Mesenchymal stem cell (in vitro differentiated cells and primary cell): ENCODE measurements at regions not wholly inside any gene's neighbourhood (a gene's known extent, or its start where the extent isn't known, plus 50 kb on each side); places are given as distances from the start of the nearest gene placed in this dataset.
A peak's percentile ranks its signal among the peaks of the same experiment; 100 is the strongest.

Source experiments
- DNase-seq: peaks from one replicate; pipeline ENCODE4 v3.0.0-alpha.2; 2013
- H2AFZ ChIP-seq: one replicate; pipeline ENCODE4 v1.6.1; 2013; ENCODE audit warnings: low read depth, mild to moderate bottlenecking, control low read depth, inconsistent platforms, low read length, moderate library complexity
- H2AK5ac ChIP-seq: 2 replicates; pipeline ENCODE4 v1.6.1; 2013; ENCODE audit warnings: low read length, moderate library complexity, mild to moderate bottlenecking, inconsistent platforms; ENCODE audit not compliant: severe bottlenecking
- H2BK120ac ChIP-seq: one replicate; pipeline ENCODE4 v1.6.1; 2013; ENCODE audit warnings: low read depth, mild to moderate bottlenecking, inconsistent platforms, low read length, moderate library complexity
- H2BK12ac ChIP-seq, 2 experiments: one replicate each; pipeline ENCODE4 v1.6.1; 2013; ENCODE audit warnings: inconsistent platforms in 2 of 2, low read length in 2 of 2, mild to moderate bottlenecking in 2 of 2, moderate library complexity in 2 of 2, control low read depth in 1 of 2
- H2BK15ac ChIP-seq: one replicate; pipeline ENCODE4 v1.6.1; 2013; ENCODE audit warnings: mild to moderate bottlenecking, low read depth, inconsistent platforms; ENCODE audit not compliant: poor library complexity, severe bottlenecking
- H2BK5ac ChIP-seq: 2 replicates; pipeline ENCODE4 v1.6.1; 2013; ENCODE audit warnings: low read depth, mild to moderate bottlenecking, low read length, control low read depth, inconsistent platforms; ENCODE audit not compliant: poor library complexity, severe bottlenecking
- H3K14ac ChIP-seq, 2 experiments: one replicate each; pipeline ENCODE4 v1.6.1; 2013; ENCODE audit warnings: inconsistent platforms in 2 of 2, low read length in 2 of 2, control low read depth in 1 of 2, mild to moderate bottlenecking in 1 of 2, moderate library complexity in 1 of 2
- H3K18ac ChIP-seq, 2 experiments: one replicate each; pipeline ENCODE4 v1.6.1; 2013; ENCODE audit warnings: inconsistent platforms in 2 of 2, low read length in 2 of 2, control low read depth in 1 of 2, low read depth in 1 of 2, mild to moderate bottlenecking in 1 of 2
- H3K23ac ChIP-seq, 2 experiments: one replicate each; pipeline ENCODE4 v1.6.1; 2013; ENCODE audit warnings: inconsistent platforms in 2 of 2, low read length in 2 of 2, mild to moderate bottlenecking in 2 of 2, moderate library complexity in 2 of 2, control low read depth in 1 of 2
- H3K27ac ChIP-seq: 2 replicates; pipeline ENCODE4 v1.5.1; 2013; ENCODE audit warnings: mild to moderate bottlenecking, moderate library complexity, low read length, control low read depth, inconsistent platforms; ENCODE audit not compliant: poor library complexity, severe bottlenecking
- H3K27me3 ChIP-seq, 2 experiments: 2 replicates each; pipeline versions ENCODE4 v1.6.1 to v1.7.0; 2013; ENCODE audit warnings: low read length in 2 of 2, mild to moderate bottlenecking in 2 of 2, moderate library complexity in 2 of 2, control low read depth in 1 of 2, inconsistent platforms in 1 of 2; ENCODE audit not compliant: control insufficient read depth in 1 of 2, insufficient read depth in 1 of 2
- H3K36me3 ChIP-seq, 2 experiments: 2 replicates each; pipeline versions ENCODE4 v1.6.1 to v1.7.0; 2013; ENCODE audit warnings: low read length in 2 of 2, control low read depth in 1 of 2, inconsistent platforms in 1 of 2, low read depth in 1 of 2, mild to moderate bottlenecking in 1 of 2; ENCODE audit not compliant: insufficient read depth in 2 of 2, control insufficient read depth in 1 of 2
- H3K4ac ChIP-seq, 2 experiments: one replicate each; pipeline ENCODE4 v1.6.1; 2013; ENCODE audit warnings: inconsistent platforms in 2 of 2, low read length in 2 of 2, mild to moderate bottlenecking in 2 of 2, moderate library complexity in 2 of 2, control low read depth in 1 of 2, low read depth in 1 of 2
- H3K4me1 ChIP-seq: 2 replicates; pipeline ENCODE4 v1.6.1; 2013; ENCODE audit warnings: low read depth, low read length, control low read depth; ENCODE audit not compliant: control insufficient read depth, insufficient read depth
- H3K4me2 ChIP-seq: 2 replicates; pipeline ENCODE4 v1.6.1; 2013; ENCODE audit warnings: low read length, mild to moderate bottlenecking, inconsistent platforms; ENCODE audit not compliant: poor library complexity, severe bottlenecking
- H3K4me3 ChIP-seq, 2 experiments: 2 replicates each; pipeline versions ENCODE4 v1.5.1 to v1.7.0; 2013; ENCODE audit warnings: low read length in 2 of 2, mild to moderate bottlenecking in 2 of 2, control low read depth in 1 of 2, low read depth in 1 of 2; ENCODE audit not compliant: insufficient read depth in 1 of 2
- H3K79me1 ChIP-seq: replicated peaks from 2 replicates; pipeline ENCODE4 v1.6.1; 2013; ENCODE audit warnings: mild to moderate bottlenecking, control low read depth, low read length, inconsistent platforms; ENCODE audit not compliant: poor library complexity, severe bottlenecking
- H3K9ac ChIP-seq: 2 replicates; pipeline ENCODE4 v1.7.0; 2013; ENCODE audit warnings: mild to moderate bottlenecking, low read length, moderate library complexity
- H3K9me3 ChIP-seq: 2 replicates; pipeline ENCODE4 v1.7.0; 2013; ENCODE audit warnings: mild to moderate bottlenecking, low read length; ENCODE audit not compliant: control insufficient read depth
- H4K8ac ChIP-seq: one replicate; pipeline ENCODE4 v1.6.1; 2013; ENCODE audit warnings: inconsistent platforms, mild to moderate bottlenecking, low read length, moderate library complexity
- H4K91ac ChIP-seq: one replicate; pipeline ENCODE4 v1.6.1; 2013; ENCODE audit warnings: mild to moderate bottlenecking, low read length, inconsistent platforms
- WGBS: methylation state at CpG from one replicate; pipeline ENCODE4 v1.1.7; 2013; ENCODE audit warnings: mixed read lengths; 5-methylcytosine and 5-hydroxymethylcytosine counted together

GRCh38 chr6:3654898-3655297, 96.6 kb downstream of the PXDC1 start:
- no peak overlapping the region for H3K23ac ChIP-seq
- no peak overlapping the region for H2AFZ ChIP-seq
- H3K14ac ChIP-seq, result no peak overlapping the region
- 83% methylated on average over 2 of the region's 4 CpGs for WGBS
- H3K9me3 ChIP-seq, result no peaks in the 10 kb centered on the region
- H2BK12ac ChIP-seq, result no peak overlapping the region
- peaks cover 4 to 6% of the 10 kb centered on the region in 2 experiments for H3K27me3 ChIP-seq
- no peak overlapping the region for H2AK5ac ChIP-seq
- H3K27ac ChIP-seq, result no peak overlapping the region
- no peak for DNase-seq
- no peak overlapping the region for H3K4ac ChIP-seq
- H4K8ac ChIP-seq, result no peak overlapping the region
- H4K91ac ChIP-seq, result no peak overlapping the region
- H3K36me3 ChIP-seq, result no peaks in the 10 kb centered on the region
- no peak overlapping the region for H3K4me2 ChIP-seq
- no peak overlapping the region for H2BK120ac ChIP-seq
- H3K18ac ChIP-seq, result no peak overlapping the region
- H3K4me3 ChIP-seq, result no peak overlapping the region
- no peak overlapping the region for H2BK5ac ChIP-seq
- no peaks in the 10 kb centered on the region for H3K4me1 ChIP-seq
- no peak overlapping the region for H3K9ac ChIP-seq
- H3K79me1 ChIP-seq, result no peaks in the 10 kb centered on the region
- H2BK15ac ChIP-seq, result no peak overlapping the region

- no peak overlapping the region for H3K14ac ChIP-seq
- no peak overlapping the region for H4K91ac ChIP-seq
- peaks cover 4 to 6% of the 10 kb centered on the region in 2 experiments for H3K27me3 ChIP-seq
- no peak overlapping the region for H2AK5ac ChIP-seq
- DNase-seq, result no peak
- H3K9ac ChIP-seq, result no peak overlapping the region
- H3K23ac ChIP-seq, result no peak overlapping the region
- no peak overlapping the region for H3K27ac ChIP-seq
- H2BK15ac ChIP-seq, result no peak overlapping the region
- no peak overlapping the region for H2BK5ac ChIP-seq
- no peaks in the 10 kb centered on the region for H3K79me1 ChIP-seq
- H2BK12ac ChIP-seq, result peak overlapping the region in 1 of 2 experiments; percentile 31
- no peak overlapping the region for H2BK120ac ChIP-seq
- no peak overlapping the region for H2AFZ ChIP-seq
- H3K18ac ChIP-seq, result no peak overlapping the region
- no peaks in the 10 kb centered on the region for H3K36me3 ChIP-seq
- H3K4me2 ChIP-seq, result no peak overlapping the region
- H3K4me1 ChIP-seq, result no peaks in the 10 kb centered on the region
- WGBS, result 92% methylated on average over 12 of the region's 12 CpGs
- no peak overlapping the region for H3K4me3 ChIP-seq
- no peak overlapping the region for H3K4ac ChIP-seq
- H3K9me3 ChIP-seq, result no peaks in the 10 kb centered on the region
- H4K8ac ChIP-seq, result no peak overlapping the region
These were observed 97.1 kb downstream of the PXDC1 start for GRCh38 chr6:3654436-3654835.

GRCh38 chr6:3653528-3654070, 97.9 kb downstream of the PXDC1 start:
- Histone ChIP-seq H2BK120ac (no peak overlapping the region), H3K4ac (no peak overlapping the region), H3K36me3 (no peaks in the 10 kb centered on the region), H2AK5ac (no peak overlapping the region), H3K4me1 (no peaks in the 10 kb centered on the region), H3K4me3 (no peak overlapping the region), H3K79me1 (no peaks in the 10 kb centered on the region), H2BK5ac (no peak overlapping the region), H2BK15ac (no peak overlapping the region), H3K9ac (no peak overlapping the region), H3K27me3 (peaks cover 4 to 6% of the 10 kb centered on the region in 2 experiments), H2BK12ac (no peak overlapping the region), H4K91ac (no peak overlapping the region), H4K8ac (no peak overlapping the region), H3K14ac (no peak overlapping the region), H3K18ac (no peak overlapping the region), H3K27ac (no peak overlapping the region), H3K23ac (no peak overlapping the region), H3K9me3 (peaks cover 3% of the 10 kb centered on the region), H2AFZ (no peak overlapping the region), H3K4me2 (no peak overlapping the region)
- DNase-seq, result no peak
- WGBS, result 96% methylated on average over 6 of the region's 6 CpGs

- no peak overlapping the region for H3K27ac ChIP-seq
- H3K4me1 ChIP-seq, result no peaks in the 10 kb centered on the region
- no peak overlapping the region for H3K9ac ChIP-seq
- peak overlapping the region in 1 of 2 experiments; percentile 74 for H3K14ac ChIP-seq
- no peak overlapping the region for H4K8ac ChIP-seq
- no peak overlapping the region for H2BK5ac ChIP-seq
- H2AFZ ChIP-seq, result no peak overlapping the region
- no peak overlapping the region for H3K4me3 ChIP-seq
- no peaks in the 10 kb centered on the region for H3K36me3 ChIP-seq
- no peaks in the 10 kb centered on the region for H3K79me1 ChIP-seq
- H3K4me2 ChIP-seq, result no peak overlapping the region
- H3K18ac ChIP-seq, result peak overlapping the region in 1 of 2 experiments; percentile 11
- no peak overlapping the region for H2BK15ac ChIP-seq
- peaks cover 3% of the 10 kb centered on the region for H3K9me3 ChIP-seq
- H3K27me3 ChIP-seq, result peaks cover 0 to 6% of the 10 kb centered on the region in 2 experiments
- H4K91ac ChIP-seq, result no peak overlapping the region
- no peak overlapping the region for H2BK120ac ChIP-seq
- no peak overlapping the region for H3K23ac ChIP-seq
- H2AK5ac ChIP-seq, result no peak overlapping the region
- no peak overlapping the region for H2BK12ac ChIP-seq
- WGBS, result 89% methylated on average over 12 of the region's 12 CpGs
- no peak overlapping the region for H3K4ac ChIP-seq
- no peak for DNase-seq
These were observed 99.7 kb downstream of the PXDC1 start for GRCh38 chr6:3651698-3652229.
